Ishikawa (cell line): ENCODE measurements at regions not wholly inside any gene's neighbourhood (a gene's known extent, or its start where the extent isn't known, plus 50 kb on each side); places are given as distances from the start of the nearest gene placed in this dataset.

Experiments used
- CEBPB ChIP-seq: IDR thresholded peaks from 2 replicates; pipeline ENCODE4 v1.6.1; 2012
- CREB1 ChIP-seq: IDR thresholded peaks from 2 replicates; pipeline ENCODE4 v1.6.1; 2012; ENCODE audit warnings: low read depth
- EGR1 ChIP-seq: IDR thresholded peaks from 2 replicates; pipeline ENCODE4 v1.6.1; 2012
- EP300 ChIP-seq: IDR thresholded peaks from 2 replicates; pipeline ENCODE4 v1.6.1; 2012; ENCODE audit warnings: borderline replicate concordance
- FOXM1 ChIP-seq: IDR thresholded peaks from 2 replicates; pipeline ENCODE4 v1.6.1; 2012; ENCODE audit warnings: low read depth, borderline replicate concordance
- MAX ChIP-seq: IDR thresholded peaks from 2 replicates; pipeline ENCODE4 v1.6.1; 2012
- NFIC ChIP-seq: IDR thresholded peaks from 2 replicates; pipeline ENCODE4 v1.6.1; 2012
- RAD21 ChIP-seq: IDR thresholded peaks from 2 replicates; pipeline ENCODE4 v1.6.1; 2012; ENCODE audit warnings: low read depth
- REST ChIP-seq: IDR thresholded peaks from 2 replicates; pipeline ENCODE4 v1.6.1; 2012; ENCODE audit warnings: low read depth, mild to moderate bottlenecking
- TAF1 ChIP-seq: IDR thresholded peaks from 2 replicates; pipeline ENCODE4 v1.6.1; 2012; ENCODE audit warnings: low read depth, mild to moderate bottlenecking
- TCF12 ChIP-seq: IDR thresholded peaks from 2 replicates; pipeline ENCODE4 v1.6.1; 2012; ENCODE audit warnings: low read depth
- TEAD4 ChIP-seq: IDR thresholded peaks from 2 replicates; pipeline ENCODE4 v1.6.1; 2012
- USF1 ChIP-seq: IDR thresholded peaks from 2 replicates; pipeline ENCODE4 v1.6.1; 2012
- YY1 ChIP-seq: IDR thresholded peaks from 2 replicates; pipeline ENCODE4 v1.6.1; 2012; ENCODE audit warnings: low read depth
- ZBTB7A ChIP-seq: IDR thresholded peaks from 2 replicates; pipeline ENCODE4 v1.6.1; 2012; ENCODE audit warnings: low read depth

GRCh38 chr5:148740966-148741742, 85.3 kb upstream of the ADRB2 start:
- no peak for TF ChIP-seq TEAD4
- no peak for TF ChIP-seq REST
- no peak for TF ChIP-seq MAX
- TF ChIP-seq EGR1: no peak
- peak; percentile 81 for TF ChIP-seq RAD21
- TF ChIP-seq NFIC: no peak
- TF ChIP-seq USF1: no peak
- TF ChIP-seq ZBTB7A: no peak
- no peak for TF ChIP-seq CREB1

- no peak for TF ChIP-seq EGR1
- TF ChIP-seq TCF12: no peak
- no peak for TF ChIP-seq MAX
- no peak for TF ChIP-seq NFIC
- TF ChIP-seq CREB1: no peak
- TF ChIP-seq ZBTB7A: no peak
- TF ChIP-seq RAD21: no peak
- no peak for TF ChIP-seq CEBPB
- TF ChIP-seq FOXM1: no peak
- TF ChIP-seq USF1: no peak
- TF ChIP-seq TAF1: no peak
- no peak for TF ChIP-seq TEAD4
Measured at GRCh38 chr5:148746826-148747535, 79.4 kb upstream of the ADRB2 start.

GRCh38 chr5:148747536-148747906, 78.9 kb upstream of the ADRB2 start:
- TF ChIP-seq FOXM1 (no peak), MAX (no peak), ZBTB7A (no peak), TCF12 (no peak), USF1 (no peak), YY1 (no peak), TEAD4 (no peak), CREB1 (no peak), EGR1 (no peak), RAD21 (no peak), CEBPB (no peak), TAF1 (no peak), EP300 (no peak), NFIC (no peak), REST (no peak)

- TF ChIP-seq NFIC (no peak), TCF12 (no peak), EGR1 (no peak), MAX (no peak), USF1 (no peak), FOXM1 (no peak), CEBPB (no peak), RAD21 (no peak), ZBTB7A (no peak), REST (no peak), EP300 (no peak), TEAD4 (no peak), YY1 (no peak), CREB1 (no peak)
Measured at GRCh38 chr5:148748702-148749392, 77.6 kb upstream of the ADRB2 start.
